ENCODE measurements at regions not wholly inside any gene's neighbourhood (a gene's known extent, or its start where the extent isn't known, plus 50 kb on each side); places are given as distances from the start of the nearest gene placed in this dataset.

DNA sequence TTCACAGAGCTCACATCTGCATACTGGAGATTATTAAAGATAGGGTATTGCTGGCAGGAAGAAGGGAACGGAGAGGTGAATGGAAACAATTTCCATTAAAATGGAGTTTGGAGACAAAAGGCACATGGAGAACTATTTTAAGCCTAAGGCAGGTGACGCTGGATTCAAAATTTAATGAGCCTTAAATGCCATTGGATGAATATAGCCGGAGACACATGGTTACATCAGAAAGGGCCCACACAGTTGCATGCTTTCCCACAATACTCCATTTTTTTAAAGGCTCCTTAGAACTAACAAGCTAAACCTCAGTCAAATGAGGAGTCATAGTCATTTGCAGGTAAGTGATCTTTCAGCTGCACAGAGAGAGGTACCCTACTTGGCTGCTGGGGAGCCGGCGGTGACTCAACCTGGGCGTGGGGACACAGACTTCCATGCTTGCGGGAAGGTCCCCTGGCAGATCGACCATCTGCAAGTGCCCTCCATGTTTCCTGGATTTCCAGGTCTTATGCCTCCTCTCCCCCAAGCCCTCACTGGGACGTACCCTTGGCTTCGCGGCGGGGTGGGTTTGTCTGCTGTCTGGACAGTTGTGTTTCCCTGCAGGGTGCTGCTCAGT is 259.2 kb downstream of the CBLN1 start:
- DNase-seq: no peak

DNA sequence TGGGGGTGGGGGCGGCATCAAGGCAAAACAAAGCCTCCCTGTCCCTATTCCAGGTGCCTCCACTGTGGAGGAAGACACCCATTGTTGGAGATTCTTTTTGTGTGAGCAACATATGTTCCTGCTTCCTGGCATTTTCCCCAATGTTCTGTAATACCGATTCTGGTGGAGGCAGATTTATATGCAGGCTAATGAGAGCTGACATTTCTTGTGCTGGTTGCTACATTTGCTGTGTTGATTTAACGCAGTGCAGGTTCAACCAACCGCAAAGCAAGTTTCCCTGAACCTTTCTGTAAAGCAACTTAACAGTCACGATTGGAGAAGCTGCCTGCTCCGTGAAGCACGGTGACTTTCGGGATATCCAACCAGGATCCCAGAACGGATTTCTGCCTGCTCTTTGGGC is 260.5 kb downstream of the CBLN1 start:
- DNase-seq: no peak

- no peak for DNase-seq
These were observed 261.2 kb downstream of the CBLN1 start for GRCh38 chr16:49020436-49020835.

DNA sequence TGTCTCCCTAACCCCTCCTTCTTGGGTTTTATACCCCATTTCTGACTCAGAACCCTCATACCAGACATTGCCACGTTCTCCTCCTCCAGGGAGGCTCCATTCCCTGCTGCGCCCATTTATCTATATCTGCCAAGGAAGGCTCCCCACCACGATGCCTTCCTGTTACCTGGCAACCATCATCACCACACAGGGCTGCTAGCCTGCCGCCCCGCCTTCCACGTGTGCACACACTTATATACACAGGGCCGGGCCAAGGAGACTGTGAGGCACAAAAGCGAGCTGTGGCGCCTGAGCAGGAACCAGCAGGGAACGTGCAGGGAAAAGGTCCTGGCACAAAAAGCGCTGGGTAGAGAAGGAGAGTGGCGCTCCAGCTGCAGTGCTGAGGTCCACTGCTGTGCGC is 261.8 kb downstream of the CBLN1 start:
- no peak for DNase-seq

DNA sequence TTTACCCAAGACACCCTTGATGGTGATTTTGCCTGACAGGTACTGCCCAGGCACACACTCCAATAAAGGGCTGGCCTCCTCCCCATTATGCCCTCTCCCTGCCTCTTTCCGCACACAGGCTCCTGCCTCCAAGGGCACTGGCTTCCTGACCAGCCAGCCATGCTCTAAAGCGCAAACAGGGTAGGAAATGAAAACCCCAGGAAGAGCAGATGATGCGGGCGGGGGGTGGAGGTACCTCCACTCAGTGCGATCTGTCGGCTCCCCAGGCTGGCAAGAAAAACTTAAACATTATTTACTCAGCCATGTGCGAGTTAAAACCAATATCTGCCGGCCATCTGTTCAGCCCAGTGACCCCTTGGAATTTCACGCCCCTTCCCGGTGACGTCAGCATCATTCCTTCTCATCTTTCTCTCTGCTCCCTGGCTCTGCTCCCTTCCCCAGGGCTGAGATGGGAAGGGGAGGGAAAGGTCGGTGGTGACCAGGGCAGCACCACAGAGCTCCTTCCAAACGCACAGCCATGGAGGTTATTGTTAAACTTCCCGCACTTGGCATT is 262.5 kb downstream of the CBLN1 start:
- peak; percentile 29 for DNase-seq

DNA sequence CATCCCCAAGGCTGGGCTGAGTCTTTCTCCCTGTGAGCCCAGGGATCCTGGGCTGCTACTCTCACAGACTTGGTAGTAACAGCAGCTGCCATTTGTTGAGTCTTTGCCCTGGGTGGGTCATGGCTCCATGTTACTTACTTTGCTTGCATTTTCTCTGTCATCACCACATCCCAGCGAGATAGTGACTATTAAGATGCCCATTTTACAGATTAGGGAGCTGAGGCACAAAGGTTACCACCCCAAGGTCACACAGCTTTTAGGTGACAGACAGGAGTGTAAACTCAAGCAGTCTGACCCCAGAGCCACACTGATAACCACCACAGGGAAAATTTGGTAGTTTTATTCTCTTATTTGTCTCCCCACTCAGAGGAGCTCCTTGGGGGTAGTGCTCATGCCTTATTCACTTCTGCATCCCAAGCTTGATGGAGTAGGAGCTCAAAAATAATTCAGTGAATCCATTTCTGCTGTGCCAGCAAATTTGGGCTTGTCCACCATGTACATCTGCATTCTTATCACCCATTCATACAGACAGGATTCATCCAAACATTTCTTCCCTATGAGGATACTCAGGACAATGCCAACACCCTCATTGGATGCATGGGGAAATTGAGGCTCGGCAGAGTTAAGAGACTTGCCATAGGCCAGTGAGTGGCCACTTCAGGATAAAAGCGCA is 263.2 kb downstream of the CBLN1 start:
- no peak for DNase-seq

DNA sequence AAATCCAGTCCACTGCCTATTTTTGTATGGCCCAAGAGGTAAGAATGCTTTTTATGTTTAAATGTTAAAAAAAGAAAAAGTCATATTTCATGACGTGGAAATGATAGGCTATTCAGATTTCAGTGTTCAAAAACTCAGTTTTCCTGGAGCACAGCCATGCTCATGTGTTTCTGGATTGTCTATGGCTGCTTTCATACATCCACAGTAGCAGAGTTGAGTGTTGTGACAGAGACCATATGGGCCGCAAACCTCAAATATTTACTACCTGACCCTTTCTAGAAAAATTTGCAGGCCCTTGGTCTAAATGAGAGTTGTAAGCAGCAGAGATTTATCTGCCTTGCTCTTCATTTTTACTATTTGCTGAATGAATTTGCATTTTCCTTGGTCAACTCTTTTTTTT is 264.1 kb downstream of the CBLN1 start:
- no peak for DNase-seq

- DNase-seq: no peak
These were observed 265.2 kb downstream of the CBLN1 start for GRCh38 chr16:49016461-49016860.

- DNase-seq: no peak
These were observed 266.4 kb downstream of the CBLN1 start for GRCh38 chr16:49015225-49015592.

- DNase-seq: no peak
These were observed 267.1 kb downstream of the CBLN1 start for GRCh38 chr16:49014277-49015224.

DNA sequence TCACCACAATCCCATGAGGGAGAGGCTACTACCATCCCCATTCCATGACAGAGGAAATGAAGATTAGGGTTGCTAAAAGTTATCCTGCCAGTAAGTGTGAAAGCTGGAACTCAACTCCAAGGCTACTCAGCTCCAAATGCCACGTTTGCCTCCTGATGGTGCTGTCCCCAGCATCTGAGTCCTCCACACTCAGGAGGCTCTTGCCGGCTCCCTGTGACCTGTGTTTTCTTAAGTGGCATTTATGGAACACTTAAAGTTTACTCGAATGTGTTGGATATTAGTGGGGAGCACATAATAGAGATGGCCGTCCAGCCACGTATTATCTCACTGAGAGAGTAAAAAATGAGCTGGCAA is 267.9 kb downstream of the CBLN1 start:
- no peak for DNase-seq

DNA sequence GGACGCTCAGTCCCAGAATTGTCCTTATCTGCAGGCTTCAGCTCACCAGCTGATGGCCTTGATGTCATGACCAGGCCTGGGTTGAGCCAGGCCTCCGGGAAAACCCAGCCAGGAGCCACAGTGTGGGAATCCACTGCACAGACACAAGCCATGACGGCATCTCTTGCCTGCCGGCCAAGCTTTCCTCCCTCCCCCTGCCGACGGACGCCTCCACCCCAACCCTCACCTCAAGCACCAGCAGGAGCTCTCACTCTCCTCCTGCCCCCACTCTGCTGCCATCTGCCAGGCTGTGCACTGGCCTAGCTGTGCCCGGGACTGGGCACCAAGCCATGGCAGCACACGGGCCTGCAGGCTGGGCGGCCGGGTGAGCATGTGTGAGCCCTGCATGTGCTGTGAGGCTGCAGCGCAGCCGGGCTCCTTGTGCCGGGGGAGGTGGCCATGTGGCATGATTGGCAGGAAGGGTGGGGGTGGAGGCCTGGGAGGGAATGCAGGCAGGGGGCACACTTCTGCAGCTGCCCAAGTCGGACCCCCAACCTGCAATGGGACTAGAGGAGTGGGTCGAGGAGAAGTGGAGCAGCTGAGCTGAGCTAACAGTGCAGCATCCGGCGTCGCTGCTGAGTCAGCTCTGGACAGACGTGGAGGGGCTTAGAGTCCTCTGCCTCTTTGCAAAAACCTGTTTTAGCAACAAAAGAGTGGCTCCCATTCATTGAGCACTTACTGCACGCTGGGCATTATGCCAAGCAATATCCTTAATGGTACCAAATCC is 268.5 kb downstream of the CBLN1 start:
- DNase-seq: no peak

DNA sequence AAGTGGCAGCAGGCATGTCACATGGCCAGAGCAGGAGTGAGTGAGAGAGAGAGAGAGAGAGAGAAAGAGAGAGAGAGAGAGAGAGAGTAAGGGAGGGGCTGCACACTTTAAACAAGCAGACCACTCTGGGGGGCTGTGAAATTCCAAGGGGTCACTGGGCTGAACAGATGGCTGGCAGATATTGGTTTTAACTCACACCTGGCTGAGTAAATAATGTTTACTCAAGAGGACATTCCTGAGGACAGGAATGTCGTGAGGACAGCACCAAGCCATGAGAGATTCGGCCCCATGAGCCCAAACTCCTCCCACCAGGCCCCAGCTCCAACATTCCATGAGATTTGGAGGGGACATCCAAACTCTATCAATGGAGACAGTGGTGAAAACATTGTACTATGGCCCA is 269.7 kb downstream of the CBLN1 start:
- no peak for DNase-seq

GRCh38 chr16:49010879-49011278 is 270.8 kb downstream of the CBLN1 start:
- no peak for DNase-seq

DNA sequence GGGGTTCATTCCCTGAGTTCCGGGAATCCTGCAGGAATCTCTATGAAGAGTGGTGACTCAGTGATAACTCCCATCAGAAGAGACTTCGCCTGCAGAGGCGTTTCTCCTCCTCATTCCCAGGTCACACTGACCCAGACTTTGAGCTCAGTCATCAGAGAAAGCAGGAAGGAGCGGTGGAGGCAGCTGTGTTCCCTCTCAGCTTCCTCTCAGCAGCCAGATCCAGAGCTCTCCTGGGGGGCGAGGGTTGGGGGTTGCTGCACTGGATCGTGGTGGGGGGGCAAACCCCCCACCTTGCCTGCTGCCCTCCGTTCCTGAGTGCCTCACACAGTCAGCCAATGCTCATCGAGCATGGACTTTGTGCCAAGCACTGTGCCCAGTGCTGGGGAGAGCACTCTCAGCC is 271.2 kb downstream of the CBLN1 start:
- no peak for DNase-seq

GRCh38 chr16:49009204-49009603 is 272.4 kb downstream of the CBLN1 start:
- DNase-seq: no peak

DNA sequence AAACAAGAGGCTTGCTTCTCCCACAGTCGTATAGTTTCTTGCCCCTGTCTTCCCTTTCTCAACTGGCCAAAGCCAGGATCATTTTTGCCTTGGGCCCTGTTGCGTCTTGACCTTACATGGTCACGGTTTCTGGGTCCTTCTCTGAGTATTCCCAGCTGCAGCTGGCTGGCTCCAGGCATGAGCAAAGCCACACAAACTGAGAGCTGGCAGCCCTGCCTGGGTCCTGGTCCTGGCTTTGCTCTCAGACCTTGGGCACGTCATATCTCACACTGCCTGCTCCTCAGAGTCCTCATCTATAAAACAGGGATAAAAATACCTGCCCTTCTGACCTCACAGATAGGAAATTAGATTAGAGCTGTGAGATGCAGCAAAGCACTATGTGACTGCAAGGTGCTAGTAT is 277.6 kb downstream of the CBLN1 start:
- DNase-seq: no peak

DNA sequence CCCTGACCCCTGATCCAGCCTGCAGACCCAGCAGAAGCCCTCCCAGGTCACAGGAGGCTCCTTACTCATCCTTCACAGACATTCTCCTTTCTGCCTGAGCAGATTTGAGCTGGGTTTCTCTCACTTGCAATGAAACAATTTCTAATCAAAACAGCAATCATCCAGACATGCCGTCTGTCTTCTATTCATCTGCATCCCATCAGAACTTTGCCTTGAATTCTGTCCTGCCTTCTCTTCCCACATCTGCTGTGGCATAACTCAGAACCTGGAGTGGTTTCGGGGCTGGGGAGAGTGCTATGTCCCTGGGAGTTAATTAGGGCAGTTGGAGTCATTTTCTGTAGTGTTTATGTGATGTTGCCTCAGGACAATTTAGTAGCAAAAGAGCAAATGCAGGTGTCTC is 278.6 kb downstream of the CBLN1 start:
- no peak for DNase-seq

DNA sequence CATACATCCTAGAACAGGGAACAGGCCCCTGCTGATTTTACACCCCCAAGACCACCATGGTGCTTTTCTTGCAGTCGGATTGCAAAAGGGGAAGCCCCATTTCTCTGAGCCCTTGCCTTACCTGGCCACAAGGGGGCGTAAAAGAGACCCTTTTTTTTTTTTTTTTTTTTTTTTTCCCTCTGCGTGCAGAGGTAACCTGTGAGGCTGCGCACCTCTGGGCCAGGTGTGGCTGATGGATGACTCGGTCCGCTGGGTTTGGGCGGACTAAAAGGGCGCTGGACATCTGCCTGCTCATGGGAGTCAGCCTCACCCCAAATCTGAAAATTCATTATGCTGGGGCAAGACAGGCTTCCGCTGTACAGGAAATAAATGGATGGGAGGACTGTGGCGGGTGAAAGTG is 281.0 kb downstream of the CBLN1 start:
- DNase-seq: no peak

GRCh38 chr16:48999508-48999907 is 282.1 kb downstream of the CBLN1 start:
- no peak for DNase-seq

DNA sequence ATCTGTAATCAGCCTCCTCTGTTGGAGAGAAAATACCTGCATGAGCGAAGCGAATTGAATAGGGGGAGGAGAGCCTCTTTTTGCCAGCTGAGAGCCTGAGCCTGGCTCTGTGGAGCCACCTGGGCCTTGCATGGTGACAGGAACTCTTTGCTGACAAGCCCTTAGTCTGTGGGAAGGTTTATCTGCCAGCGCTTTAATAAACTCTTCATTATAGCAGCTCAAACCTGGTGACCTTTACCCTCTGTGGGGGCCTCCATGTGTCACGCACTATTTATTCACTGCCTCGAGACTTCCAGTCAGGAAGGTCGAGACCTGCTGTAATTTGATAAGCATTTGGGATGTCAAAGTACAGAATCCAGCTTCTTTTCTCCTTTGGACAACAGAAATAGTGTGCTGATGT is 282.6 kb downstream of the CBLN1 start:
- DNase-seq: no peak

- no peak for DNase-seq
These were observed 283.7 kb downstream of the CBLN1 start for GRCh38 chr16:48997946-48998345.
